ENCODE measurements at regions not wholly inside any gene's neighbourhood (a gene's known extent, or its start where the extent isn't known, plus 50 kb on each side); places are given as distances from the start of the nearest gene placed in this dataset.

DNA sequence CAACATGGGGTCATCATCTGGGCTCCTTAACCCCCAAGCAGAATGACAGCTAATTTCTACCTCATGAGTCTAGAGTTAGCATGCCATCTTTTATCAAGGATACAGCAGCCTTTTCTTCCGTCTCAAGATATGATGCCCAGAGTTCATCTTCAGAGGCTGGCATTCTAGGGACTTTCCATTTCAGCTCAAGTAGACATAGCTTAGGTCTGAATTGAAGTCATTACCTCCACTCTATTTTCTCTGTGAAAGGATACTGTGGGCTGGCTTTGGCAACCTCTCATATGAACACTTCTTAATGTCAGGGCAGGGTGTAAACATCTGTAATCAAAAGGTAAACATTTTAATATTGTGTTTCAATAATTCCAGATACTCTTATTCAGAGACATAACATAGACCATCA is 535.7 kb downstream of the MAT2B start:
- Histone ChIP-seq H3K27ac (no peak overlapping the region), H3K9me3 (no peaks in the 10 kb centered on the region), H3K4me1 (no peaks in the 10 kb centered on the region), H3K4me3 (no peak overlapping the region), H3K27me3 (no peaks in the 10 kb centered on the region), H3K36me3 (replicated peaks in 1 of 2; ENCODE audit: insufficient read depth in 1 of 2, low read depth in 2 of 2) (no peaks in the 10 kb centered on the region)
- DNase-seq (no peak), ATAC-seq (no peak)
- 74 to 76% methylated on average over 1 of the region's 1 CpG for WGBS, 2 donors
- TF ChIP-seq, protein P1, sequence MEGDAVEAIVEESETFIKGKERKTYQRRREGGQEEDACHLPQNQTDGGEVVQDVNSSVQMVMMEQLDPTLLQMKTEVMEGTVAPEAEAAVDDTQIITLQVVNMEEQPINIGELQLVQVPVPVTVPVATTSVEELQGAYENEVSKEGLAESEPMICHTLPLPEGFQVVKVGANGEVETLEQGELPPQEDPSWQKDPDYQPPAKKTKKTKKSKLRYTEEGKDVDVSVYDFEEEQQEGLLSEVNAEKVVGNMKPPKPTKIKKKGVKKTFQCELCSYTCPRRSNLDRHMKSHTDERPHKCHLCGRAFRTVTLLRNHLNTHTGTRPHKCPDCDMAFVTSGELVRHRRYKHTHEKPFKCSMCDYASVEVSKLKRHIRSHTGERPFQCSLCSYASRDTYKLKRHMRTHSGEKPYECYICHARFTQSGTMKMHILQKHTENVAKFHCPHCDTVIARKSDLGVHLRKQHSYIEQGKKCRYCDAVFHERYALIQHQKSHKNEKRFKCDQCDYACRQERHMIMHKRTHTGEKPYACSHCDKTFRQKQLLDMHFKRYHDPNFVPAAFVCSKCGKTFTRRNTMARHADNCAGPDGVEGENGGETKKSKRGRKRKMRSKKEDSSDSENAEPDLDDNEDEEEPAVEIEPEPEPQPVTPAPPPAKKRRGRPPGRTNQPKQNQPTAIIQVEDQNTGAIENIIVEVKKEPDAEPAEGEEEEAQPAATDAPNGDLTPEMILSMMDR (IDR thresholded peaks at IDR 0.05): no peak
- no peak for TF ChIP-seq POLR2A (IDR thresholded peaks at IDR 0.05)
- intact Hi-C loops (cut with DNase I): no loop called here

DNA sequence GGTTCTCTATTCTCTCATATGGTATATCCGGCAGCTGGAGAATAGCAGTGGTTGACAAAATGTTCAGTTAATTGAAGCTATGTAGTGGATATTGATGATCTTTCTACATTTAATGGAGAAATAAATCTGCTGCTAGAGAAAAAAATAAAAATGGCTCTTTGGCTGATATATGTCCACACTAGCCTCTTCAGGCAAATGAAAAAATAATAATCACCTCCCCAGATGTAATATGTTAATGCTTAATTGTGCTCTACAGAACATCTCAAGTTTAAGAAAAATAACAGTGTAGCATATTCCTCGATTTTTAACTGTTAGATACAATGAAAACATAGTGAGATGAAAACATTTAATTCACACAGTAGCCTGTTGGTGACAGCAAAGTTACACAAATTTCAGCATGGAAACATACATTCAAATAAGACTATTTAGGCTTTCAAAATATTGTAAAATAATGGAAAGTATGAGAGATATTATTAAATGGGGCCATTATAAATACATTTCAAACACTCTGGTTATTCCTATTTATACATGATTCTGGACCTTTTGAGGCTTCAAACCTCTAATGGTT is 543.0 kb downstream of the MAT2B start:
- ATAC-seq (no peak), DNase-seq (no peak)

DNA sequence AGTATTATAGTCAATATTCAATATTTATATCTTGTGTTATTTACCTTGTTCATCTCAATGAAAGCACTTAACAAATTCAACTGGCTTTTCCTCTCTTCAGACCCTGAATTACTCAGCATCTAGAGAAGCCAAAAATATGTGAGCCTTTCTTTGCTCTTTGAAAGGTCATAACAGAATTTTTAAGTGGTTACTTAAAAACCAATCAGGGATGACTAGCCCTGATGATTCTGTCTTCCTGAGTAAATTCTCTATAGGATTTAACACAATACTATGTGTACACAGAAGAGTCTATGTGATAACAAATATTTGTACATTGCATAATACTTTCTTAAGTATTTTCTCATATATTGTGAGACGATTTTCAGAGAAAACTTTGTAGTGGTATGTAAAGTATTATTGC is 546.3 kb downstream of the MAT2B start:
- no peak for DNase-seq
- H3K4me1 ChIP-seq: no peaks in the 10 kb centered on the region
- 26 to 37% methylated on average over 1 of the region's 1 CpG for WGBS, 2 donors
- TF ChIP-seq, protein P1 (IDR thresholded peaks at IDR 0.05): no peak
- no peak for TF ChIP-seq POLR2A (IDR thresholded peaks at IDR 0.05)
- no peaks in the 10 kb centered on the region for H3K27me3 ChIP-seq
- H3K4me3 ChIP-seq: no peak overlapping the region
- H3K36me3 ChIP-seq (replicated peaks in 1 of 2; ENCODE audit: insufficient read depth in 1 of 2, low read depth in 2 of 2): no peaks in the 10 kb centered on the region
- no peak overlapping the region for H3K27ac ChIP-seq
- intact Hi-C loops (cut with DNase I): no loop called here
- no peaks in the 10 kb centered on the region for H3K9me3 ChIP-seq
- no peak for ATAC-seq

More for the DNA sequence above, 543.0 kb downstream of the MAT2B start:
- no peaks in the 10 kb centered on the region for H3K27me3 ChIP-seq
- no peak overlapping the region for H3K27ac ChIP-seq
- no peak overlapping the region for H3K4me3 ChIP-seq
- intact Hi-C loops (cut with DNase I): no loop called here
- TF ChIP-seq POLR2A (IDR thresholded peaks at IDR 0.05): no peak
- TF ChIP-seq, protein P1 (IDR thresholded peaks at IDR 0.05): peak in 3 of 7 experiments; percentile 25 to 31 (median 29)
- no peaks in the 10 kb centered on the region for H3K9me3 ChIP-seq
- WGBS, 2 donors: 39 to 42% methylated on average over 2 of the region's 2 CpGs
- no peaks in the 10 kb centered on the region for H3K36me3 ChIP-seq (replicated peaks in 1 of 2; ENCODE audit: insufficient read depth in 1 of 2, low read depth in 2 of 2)
- H3K4me1 ChIP-seq: no peaks in the 10 kb centered on the region

DNA sequence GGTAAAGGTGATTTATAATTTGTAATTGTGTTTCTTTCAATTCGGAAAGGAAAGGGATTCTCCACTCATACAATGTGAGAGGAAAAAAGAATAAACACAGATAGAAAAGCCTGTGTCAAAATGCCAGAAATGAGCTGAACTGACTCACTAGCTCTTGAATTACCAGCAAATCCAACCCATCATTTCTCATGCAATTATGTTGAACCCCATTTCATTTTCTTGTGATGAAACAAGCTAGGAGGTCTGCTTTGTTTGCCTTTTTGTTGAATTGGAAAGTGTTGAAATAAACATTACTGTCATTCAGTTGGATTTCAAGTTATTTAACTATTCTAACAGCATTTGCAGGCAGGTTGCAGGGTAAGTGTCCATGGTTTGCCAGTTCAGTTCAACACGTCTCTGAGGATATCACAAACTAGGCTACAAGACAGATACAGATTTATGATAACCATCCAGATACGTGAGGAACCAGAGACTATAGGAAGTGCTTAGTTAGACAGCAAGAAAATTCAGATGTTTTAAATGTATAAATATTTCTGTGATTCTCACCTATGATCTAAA is 547.2 kb downstream of the MAT2B start:
- no peaks in the 10 kb centered on the region for H3K4me1 ChIP-seq
- TF ChIP-seq, protein P1 (IDR thresholded peaks at IDR 0.05): no peak
- no peak for TF ChIP-seq POLR2A (IDR thresholded peaks at IDR 0.05)
- DNase-seq: no peak
- no peak for ATAC-seq
- no peaks in the 10 kb centered on the region for H3K27me3 ChIP-seq
- H3K9me3 ChIP-seq: no peaks in the 10 kb centered on the region
- no peak overlapping the region for H3K4me3 ChIP-seq
- no peak overlapping the region for H3K27ac ChIP-seq
- no peaks in the 10 kb centered on the region for H3K36me3 ChIP-seq (replicated peaks in 1 of 2; ENCODE audit: insufficient read depth in 1 of 2, low read depth in 2 of 2)
- 39 to 54% methylated on average over 3 of the region's 3 CpGs for WGBS, 2 donors
- intact Hi-C loops (cut with DNase I): no loop called here

DNA sequence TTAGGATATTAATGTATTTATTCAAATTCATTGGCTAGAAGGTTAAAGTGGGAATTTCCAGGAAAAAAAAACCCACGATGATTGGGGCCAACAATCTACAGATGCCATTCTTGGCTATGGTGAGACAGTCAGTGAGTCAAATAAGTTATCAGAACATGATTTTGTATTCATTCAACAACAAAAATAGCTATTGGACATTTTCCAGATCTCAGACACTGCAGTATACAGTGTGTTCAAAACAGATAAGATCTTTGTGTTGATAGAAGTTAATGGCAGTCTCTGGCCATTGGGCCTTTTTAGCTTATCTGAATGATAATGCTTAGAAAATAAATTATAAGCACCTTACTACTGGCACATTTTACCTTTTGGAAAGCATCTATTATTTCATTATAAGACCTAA is 547.7 kb downstream of the MAT2B start:
- no peak for DNase-seq
- 44 to 61% methylated on average over 1 of the region's 1 CpG for WGBS, 2 donors
- TF ChIP-seq, protein P1 (IDR thresholded peaks at IDR 0.05): no peak
- TF ChIP-seq POLR2A (IDR thresholded peaks at IDR 0.05): no peak

More for the DNA sequence above, 547.7 kb downstream of the MAT2B start:
- ATAC-seq: no peak
- Histone ChIP-seq H3K36me3 (replicated peaks in 1 of 2; ENCODE audit: insufficient read depth in 1 of 2, low read depth in 2 of 2) (no peaks in the 10 kb centered on the region), H3K27me3 (no peaks in the 10 kb centered on the region), H3K4me3 (no peak overlapping the region), H3K4me1 (no peaks in the 10 kb centered on the region), H3K9me3 (no peaks in the 10 kb centered on the region), H3K27ac (no peak overlapping the region)
- intact Hi-C loops (cut with DNase I): no loop called here
